ENCODE measurements at regions not wholly inside any gene's neighbourhood (a gene's known extent, or its start where the extent isn't known, plus 50 kb on each side); places are given as distances from the start of the nearest gene placed in this dataset.
"Not testable (repeated sequence)": the region's sequence is repeated elsewhere in the genome, so short reads cannot be mapped to it uniquely, and the experiment has no call there.

GRCh38 chr6:49145280-49145679, 317.8 kb downstream of the MMUT start:
- no peak for DNase-seq (ENCODE audit: low spot score)
- intact Hi-C loops (cut with DNase I), result no loop called here

GRCh38 chr6:49142421-49143151, 320.5 kb downstream of the MMUT start:
- DNase-seq (ENCODE audit: low spot score), result no peak
- intact Hi-C loops (cut with DNase I), result no loop called here

DNA sequence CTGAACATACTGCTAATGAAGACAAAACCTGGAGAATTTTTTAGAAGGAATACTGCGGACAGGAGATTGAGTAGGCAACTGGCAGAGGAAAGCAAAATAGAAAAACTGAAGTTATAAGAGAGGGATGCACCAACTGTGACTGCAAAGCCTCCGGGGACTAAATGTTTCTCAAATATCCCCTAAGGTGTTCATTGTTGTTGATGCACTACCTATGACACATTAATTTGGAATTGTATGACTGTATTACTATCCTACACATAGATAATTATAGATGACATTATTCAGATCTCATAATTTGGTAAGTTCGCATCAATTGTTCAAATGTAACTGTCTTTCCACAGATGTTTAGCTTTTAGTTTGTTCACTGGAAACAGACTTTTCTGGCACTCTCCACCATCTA, 341.1 kb downstream of the MMUT start:
- intact Hi-C loops (cut with DNase I), result no loop called here
- DNase-seq (ENCODE audit: low spot score), result no peak

DNA sequence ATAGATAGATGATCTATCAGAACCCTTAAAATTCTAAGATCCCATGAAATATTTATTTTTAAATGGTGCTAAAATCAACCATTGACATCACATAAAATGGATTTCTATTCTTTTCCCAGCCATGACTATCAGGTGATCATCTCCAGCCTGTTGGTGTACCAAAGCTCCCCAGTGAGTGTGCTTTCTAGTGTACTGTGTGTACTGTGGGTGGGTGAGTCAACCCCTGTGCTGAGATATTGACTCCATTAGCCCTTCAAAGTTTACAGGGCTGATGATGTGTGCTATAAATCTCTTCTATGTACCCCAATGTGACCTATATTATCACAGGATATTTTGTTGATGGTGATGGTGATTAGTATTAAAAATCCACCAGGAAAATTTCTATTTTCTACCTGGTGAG, 344.6 kb downstream of the MMUT start:
- no peak for DNase-seq (ENCODE audit: low spot score)
- intact Hi-C loops (cut with DNase I), result no loop called here

DNA sequence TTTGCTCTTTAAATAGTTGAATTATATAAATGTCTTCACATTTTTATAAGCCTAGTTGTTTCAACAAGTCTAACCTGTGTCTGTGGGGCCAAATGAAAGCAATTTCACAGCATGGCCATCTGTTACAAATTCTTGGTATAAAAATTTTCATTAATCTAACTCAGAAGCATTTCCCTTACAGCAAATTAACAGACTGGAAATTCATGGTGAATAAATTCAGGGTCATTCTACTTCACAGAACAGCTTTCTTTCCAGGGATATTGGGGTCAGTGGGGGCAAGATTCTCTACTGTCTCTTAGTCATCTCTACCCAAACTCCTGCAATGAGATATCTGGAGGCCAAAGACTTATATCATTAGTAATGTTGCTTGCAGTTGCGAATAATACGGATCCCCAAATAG, 352.1 kb downstream of the MMUT start:
- DNase-seq (ENCODE audit: low spot score), result no peak
- intact Hi-C loops (cut with DNase I), result no loop called here

DNA sequence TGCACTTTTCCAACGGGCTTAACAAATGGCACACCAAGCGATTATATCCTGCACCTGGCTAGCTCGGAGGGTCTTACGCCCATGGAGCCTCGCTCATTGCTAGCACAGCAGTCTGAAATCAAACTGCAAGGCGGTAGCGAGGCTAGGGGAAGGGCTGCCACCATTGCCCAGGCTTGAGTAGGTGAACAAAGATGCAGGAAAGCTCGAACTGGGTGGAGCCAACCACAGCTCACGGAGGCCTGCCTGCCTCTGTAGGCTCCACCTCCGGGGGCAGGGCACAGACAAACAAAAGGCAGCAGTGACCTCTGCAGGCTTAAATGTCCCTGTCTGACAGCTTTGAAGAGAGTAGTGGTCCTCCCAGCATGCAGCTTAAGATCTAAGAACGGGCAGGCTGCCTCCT, 365.4 kb downstream of the MMUT start:
- intact Hi-C loops (cut with DNase I); DNase-seq (ENCODE audit: low spot score): not testable (repeated sequence)

- DNase-seq (ENCODE audit: low spot score), result no peak
- intact Hi-C loops (cut with DNase I), result no loop called here
Measured at GRCh38 chr6:49097116-49097515, 365.9 kb downstream of the MMUT start.

DNA sequence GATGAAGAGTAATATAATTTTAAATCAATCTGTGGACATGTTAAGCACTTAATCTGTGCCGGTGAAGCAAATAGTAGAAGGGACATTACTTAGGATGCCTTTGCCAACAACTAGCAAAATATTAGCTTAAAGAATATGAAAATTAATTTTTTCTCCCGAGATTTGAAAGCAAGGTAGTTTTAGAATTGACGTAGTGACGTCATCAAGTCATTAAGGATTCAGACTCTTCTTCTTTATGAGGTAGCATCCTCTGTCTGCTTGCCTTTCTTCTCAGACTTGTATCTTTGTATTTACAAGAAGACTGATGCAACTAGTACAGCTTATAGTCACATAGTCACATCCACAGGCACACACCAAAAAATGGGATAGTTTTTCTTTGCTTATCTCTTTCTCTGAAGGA, 374.4 kb downstream of the MMUT start:
- intact Hi-C loops (cut with DNase I), result loop anchor here in 1 of 2 donors (5.0 kb wide), 1 partner anchor 379 kb away; no protein-coding TSS in a partner anchor
- no peak for DNase-seq (ENCODE audit: low spot score)

DNA sequence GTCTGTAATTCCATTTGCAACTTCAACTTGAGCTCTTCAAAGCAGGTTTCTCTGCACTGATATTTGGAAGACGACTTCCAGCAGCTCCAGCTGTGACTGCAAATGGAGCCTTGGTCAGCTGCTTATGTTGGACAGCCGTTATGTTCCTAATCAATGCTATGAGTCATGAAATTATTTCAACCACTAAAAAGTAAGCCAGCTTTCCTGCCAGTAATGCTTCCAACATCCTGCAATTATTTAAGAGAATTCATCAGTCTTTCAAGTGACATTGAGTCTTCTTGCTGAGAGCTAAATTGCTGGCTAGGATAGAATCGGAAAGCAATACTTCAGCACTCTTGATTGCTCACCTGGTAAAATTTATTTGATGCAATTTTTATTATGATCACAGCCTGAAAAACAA, 375.7 kb downstream of the MMUT start:
- no peak for DNase-seq (ENCODE audit: low spot score)
- intact Hi-C loops (cut with DNase I), result loop anchor here in 1 of 2 donors (5.0 kb wide), 1 partner anchor 380 kb away; no protein-coding TSS in a partner anchor

- DNase-seq (ENCODE audit: low spot score), result no peak
- intact Hi-C loops (cut with DNase I), result no loop called here
Measured at GRCh38 chr6:49082611-49083010, 380.4 kb downstream of the MMUT start.

DNA sequence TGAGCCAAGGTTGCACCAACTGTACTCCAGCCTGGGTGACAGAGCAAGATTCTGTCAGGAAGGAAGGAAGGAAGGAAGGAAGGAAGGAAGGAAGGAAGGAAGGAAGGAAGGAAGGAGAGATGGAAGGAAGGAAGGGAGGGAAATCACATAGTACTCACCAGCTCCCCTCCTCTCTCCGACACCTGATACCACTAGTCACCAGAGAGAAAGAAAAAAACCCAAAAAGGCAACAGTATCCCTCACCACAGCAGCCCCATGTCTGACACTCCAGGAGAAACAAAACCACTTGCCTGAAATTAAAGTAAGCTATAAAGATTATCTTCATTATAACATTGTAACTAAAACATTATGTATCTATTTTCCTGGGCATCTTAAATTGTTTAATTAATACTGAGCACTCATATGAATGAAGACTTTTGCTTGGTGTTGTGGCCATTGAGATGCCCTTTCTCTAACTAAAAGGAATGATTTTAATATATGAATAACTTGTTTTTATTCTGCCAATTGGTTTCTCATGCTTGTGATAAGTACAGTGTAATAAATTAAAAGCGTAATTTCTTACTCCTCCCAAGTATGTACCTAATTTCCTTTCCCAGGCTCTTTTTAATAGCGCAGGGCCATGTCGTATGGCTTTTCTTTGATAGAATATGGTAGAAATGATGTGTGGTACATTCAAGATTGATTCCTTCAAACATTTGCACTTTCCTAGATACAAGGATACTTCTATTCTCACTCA, 390.0 kb downstream of the MMUT start:
- intact Hi-C loops (cut with DNase I), result no loop called here
- DNase-seq (ENCODE audit: low spot score), result no peak

DNA sequence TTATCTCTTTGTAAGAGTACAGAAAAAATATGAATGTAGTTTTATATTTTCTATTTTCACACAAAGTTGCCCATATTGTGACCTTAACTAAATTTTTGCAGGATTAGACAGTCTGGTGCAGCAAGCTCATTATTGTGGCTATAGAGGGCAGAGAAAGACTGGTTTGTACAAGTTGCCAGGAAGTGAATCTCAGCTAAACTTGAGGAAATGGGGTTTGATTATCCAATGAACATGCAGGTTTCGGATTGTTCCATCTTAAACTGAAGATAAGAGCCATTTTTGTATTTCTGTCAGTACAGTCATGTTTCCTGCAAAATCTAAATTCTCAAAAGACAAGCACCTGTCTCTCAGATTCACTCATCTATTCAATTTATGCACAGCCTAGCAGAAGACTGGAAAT, 390.9 kb downstream of the MMUT start:
- intact Hi-C loops (cut with DNase I), result no loop called here
- DNase-seq (ENCODE audit: low spot score), result no peak

DNA sequence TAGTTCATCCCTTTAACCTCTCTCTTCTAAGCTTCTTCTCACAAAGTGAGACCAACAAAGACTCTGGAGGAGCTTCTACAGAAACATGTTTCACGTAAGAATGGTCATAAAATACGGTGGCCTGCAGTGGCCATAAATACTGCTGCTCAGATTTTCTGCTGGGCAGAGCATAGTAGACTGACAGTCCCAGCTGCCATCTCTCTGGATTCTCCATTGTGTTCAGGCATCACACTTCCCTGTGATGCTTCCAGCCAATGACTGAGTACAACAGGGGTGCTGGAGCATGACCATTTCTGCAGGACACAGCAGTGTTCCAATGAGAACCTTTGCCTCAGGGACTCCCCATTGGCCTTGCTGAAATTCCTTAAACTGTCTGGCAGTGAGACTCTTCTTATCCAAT, 392.6 kb downstream of the MMUT start:
- no peak for DNase-seq (ENCODE audit: low spot score)
- intact Hi-C loops (cut with DNase I), result no loop called here

DNA sequence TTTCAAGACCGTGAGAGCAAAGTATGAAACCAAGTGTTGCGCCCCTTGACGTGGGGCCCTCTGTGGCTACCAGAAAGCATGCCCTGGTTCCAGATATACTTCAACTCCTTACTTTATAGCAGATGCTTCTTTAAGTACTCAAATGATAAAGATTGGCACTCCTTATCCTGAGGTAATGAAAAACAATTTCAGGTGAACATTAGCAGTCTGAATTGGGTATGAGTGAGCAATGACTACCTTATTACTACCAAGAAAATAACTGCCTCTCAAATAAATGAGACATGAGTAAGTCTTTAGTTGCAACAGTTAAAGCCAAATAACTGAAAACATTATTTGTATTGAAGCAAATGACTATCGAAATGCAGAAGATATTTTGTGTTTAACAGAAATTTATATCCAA, 408.7 kb downstream of the MMUT start:
- DNase-seq (ENCODE audit: low spot score), result no peak
- intact Hi-C loops (cut with DNase I), result no loop called here

- no peak for DNase-seq (ENCODE audit: low spot score)
- intact Hi-C loops (cut with DNase I), result no loop called here
Measured at GRCh38 chr6:49052901-49053300, 410.2 kb downstream of the MMUT start.

DNA sequence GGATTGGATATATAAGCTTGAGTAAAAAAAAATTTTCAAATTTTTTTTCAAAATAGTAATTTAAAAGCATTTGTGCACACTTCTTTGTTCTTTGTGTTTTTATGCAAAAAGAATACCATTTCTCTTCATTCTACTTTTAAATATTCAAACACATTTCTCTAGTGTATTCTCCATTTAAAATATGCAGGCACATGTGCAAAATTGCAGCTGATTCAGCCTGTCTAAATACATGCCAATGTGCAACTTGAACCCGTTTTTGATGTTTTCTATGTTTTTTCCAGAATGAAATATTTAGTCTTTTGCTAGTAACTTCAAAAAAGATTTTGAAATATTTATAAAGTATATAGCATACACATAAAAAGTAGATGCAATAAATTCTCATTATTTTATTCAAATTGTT, 411.8 kb downstream of the MMUT start:
- no peak for DNase-seq (ENCODE audit: low spot score)
- intact Hi-C loops (cut with DNase I), result no loop called here

DNA sequence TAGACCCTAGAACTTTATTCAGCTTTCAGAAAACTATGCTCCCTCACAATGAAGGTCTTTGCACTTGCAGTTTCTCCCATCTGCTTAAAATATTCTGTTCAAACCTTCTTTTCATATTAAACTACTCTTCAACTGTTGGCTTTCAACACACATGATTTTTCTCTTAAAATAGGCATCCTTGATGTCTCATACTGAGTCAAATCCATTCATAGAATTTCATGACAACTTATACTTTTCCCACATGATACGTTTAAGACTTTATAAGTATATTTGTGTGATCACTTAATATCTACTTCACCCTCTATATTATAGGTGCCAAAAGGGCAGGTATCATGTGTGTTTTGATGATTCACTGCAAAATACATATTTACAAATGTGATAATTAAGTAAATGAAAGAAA, 412.5 kb downstream of the MMUT start:
- DNase-seq (ENCODE audit: low spot score), result no peak
- intact Hi-C loops (cut with DNase I), result no loop called here

GRCh38 chr6:49038294-49038822, 424.7 kb downstream of the MMUT start:
- no peak for DNase-seq (ENCODE audit: low spot score)
- intact Hi-C loops (cut with DNase I), result no loop called here

DNA sequence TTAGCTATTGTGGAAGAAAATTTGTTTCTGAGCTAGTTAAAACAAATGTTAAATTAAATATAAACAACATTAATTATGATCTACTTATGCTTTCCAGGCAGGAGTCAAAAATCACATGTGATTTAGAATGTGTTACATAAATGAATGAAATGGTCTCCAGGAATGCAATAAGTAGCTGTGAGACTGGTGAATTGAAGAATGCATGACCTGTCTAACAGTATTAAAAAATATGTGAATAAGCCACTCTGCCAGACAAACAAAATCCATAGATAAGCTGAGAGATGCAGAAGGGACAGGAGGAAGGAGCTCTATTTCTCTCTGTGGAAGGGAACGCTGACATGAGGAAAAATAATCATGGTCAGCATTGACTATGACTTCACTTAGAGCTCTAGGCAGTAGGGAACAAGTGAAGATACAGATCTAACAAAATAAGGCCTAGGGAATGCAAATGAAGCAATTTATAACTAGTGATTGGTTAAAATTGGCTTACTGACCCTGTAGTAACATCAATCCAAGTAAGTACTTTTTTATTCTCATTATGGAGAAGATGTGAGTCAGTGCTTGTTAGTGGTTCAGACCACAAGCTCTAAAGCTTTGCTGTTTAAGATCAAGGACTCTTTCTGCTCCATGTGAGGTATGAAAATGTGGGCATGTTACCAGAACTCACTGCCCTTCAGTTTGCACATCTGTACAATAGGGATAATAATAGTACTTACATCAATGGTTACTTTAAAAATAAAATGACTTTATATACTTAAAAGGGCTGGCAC, 432.6 kb downstream of the MMUT start:
- intact Hi-C loops (cut with DNase I), result no loop called here
- no peak for DNase-seq (ENCODE audit: low spot score)

GRCh38 chr6:49027644-49028043, 435.4 kb downstream of the MMUT start:
- intact Hi-C loops (cut with DNase I), result no loop called here
- DNase-seq (ENCODE audit: low spot score), result no peak
